ENCODE measurements at regions not wholly inside any gene's neighbourhood (a gene's known extent, or its start where the extent isn't known, plus 50 kb on each side); places are given as distances from the start of the nearest gene placed in this dataset.

- TF ChIP-seq POLR2A (IDR thresholded peaks at IDR 0.05; ENCODE audit: low read length) (no peak), HOXB13 (CRISPR knock-in tag; IDR thresholded peaks at IDR 0.05; ENCODE audit: low read depth) (no peak), SMC3 (IDR thresholded peaks at IDR 0.05) (no peak), EP300 (IDR thresholded peaks at IDR 0.05) (no peak), CTCF (IDR thresholded peaks at IDR 0.05) (no peak), RFX5 (IDR thresholded peaks at IDR 0.05) (no peak)
Observed at GRCh38 chr2:211157211-211157610, 600.8 kb downstream of the CPS1 start.

Data from A549 (cell line).